8988T (cell line): ENCODE measurements at regions not wholly inside any gene's neighbourhood (a gene's known extent, or its start where the extent isn't known, plus 50 kb on each side); places are given as distances from the start of the nearest gene placed in this dataset.
"Not testable (repeated sequence)": the region's sequence is repeated elsewhere in the genome, so short reads cannot be mapped to it uniquely, and the experiment has no call there.

Source experiments
- DNase-seq: peaks from one replicate; pipeline ENCODE4 v3.0.0; 2011

DNA sequence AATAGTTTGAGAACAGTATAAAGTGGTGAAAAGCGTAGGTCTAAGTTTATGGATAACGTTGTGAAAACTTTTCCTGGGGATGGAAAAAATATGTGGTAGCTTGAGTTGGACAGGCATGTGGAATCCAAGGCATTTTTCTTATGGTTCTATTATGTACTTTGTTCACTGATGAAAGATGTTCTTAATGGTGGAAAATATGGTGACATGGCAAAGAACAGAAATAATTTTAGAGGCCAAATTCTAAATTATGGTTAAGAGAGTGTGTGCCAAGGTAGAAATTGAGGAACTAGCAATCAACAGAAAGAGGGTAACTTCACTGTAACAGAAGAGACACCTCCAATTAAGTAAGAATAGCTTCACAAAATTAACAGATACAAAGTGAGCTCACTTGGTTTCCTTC, 427.8 kb downstream of the SLC6A15 start:
- no peak for DNase-seq

DNA sequence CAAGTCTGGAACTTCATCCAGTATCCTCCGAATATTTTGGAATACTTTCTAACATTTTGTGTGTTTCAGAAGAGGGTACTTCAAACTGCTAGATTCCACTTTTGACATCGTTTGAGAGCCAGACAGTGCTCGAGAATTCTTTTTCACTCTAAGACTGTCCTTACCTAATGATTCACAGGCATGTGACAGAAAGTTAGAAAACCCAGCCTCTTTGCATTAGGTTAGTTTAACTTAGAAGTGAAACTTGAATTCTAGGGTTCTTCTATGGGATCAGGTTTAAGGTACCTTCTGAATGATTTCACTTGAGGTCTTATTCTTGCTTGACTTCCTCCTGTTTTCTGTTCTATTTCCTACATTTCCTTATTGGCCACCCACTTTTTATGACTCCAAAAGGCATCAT, 431.8 kb downstream of the SLC6A15 start:
- no peak for DNase-seq

GRCh38 chr12:84470361-84470760, 442.2 kb downstream of the SLC6A15 start:
- DNase-seq = no peak

DNA sequence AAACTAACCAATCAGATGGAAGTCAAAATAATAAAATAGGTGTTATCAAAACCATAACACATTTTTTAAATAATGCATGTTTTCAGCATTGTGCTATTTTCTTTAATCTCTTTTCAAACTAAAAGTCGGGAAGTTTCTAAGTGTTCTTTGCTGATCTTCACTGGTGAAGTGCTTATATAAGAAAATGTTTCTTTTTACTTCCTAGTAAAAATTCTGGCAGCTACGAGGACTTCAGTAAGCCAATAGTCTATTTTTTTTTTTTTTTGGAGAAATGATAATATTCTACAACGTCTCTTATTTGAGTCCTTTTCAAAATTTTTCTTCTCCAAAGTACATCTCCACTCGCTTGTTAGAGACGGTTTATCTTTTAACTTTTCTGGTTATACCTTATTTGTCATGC, 448.0 kb downstream of the SLC6A15 start:
- no peak for DNase-seq

DNA sequence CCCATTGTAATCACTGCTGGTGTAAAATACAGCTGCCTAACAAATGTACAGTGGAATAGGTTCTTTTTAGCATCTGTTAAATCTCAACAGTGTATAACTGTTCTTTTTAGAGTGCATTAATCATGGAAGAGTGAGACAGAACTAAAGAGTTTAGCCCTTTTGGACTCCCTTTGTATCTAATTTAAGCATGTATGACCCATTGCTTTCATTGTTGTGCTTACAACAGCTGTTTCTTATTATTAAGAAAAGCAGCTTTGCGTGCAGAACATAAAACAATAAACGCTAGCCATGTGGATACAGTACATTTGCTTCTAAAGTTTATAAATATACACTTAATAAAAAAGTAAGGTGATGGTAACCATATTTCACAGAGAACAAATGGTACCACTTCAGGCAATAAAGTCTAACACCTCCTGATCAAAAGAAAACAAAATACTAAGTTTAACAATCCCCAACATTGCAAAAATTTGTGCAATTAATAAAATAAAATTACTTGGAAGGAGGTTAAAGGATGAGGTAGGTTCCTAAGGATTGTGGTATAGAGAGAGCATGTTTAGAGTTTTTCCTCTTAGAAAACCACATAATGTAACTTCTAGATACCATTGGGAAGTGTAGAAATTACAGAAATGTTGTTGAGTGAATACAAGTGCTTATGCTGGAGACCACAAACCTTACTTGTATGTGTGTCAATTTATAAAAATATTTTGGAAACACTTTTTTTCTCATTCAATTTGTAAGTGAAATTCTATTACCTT, 448.7 kb downstream of the SLC6A15 start:
- no peak for DNase-seq

GRCh38 chr12:84455598-84455997, 457.0 kb downstream of the SLC6A15 start:
- DNase-seq = no peak

GRCh38 chr12:84446478-84446877, 466.1 kb downstream of the SLC6A15 start:
- not testable (repeated sequence) for DNase-seq

GRCh38 chr12:84436134-84436533, 476.5 kb downstream of the SLC6A15 start:
- no peak for DNase-seq

- DNase-seq = no peak
These were observed 476.9 kb downstream of the SLC6A15 start for GRCh38 chr12:84435682-84436081.

DNA sequence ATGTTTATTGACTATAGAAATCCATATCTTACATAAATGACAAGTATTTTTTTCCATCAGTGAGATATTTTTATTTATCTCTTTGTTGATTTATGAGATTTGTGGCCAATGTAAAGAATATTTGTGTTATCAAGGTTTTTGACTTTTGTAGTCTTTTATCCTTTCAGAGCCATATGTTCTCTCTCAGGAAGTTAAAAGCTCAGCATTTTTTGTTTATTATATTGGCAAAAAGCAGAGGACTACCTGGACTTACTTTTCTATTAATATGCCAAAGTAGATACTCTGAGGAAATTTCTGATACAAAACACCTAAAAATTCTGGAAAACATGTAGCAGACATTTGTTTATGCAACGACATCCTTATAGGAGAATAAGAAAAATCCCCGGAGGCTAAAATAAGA, 490.3 kb downstream of the SLC6A15 start:
- DNase-seq = no peak

- DNase-seq = no peak
These were observed 491.5 kb downstream of the SLC6A15 start for GRCh38 chr12:84421103-84421502.

DNA sequence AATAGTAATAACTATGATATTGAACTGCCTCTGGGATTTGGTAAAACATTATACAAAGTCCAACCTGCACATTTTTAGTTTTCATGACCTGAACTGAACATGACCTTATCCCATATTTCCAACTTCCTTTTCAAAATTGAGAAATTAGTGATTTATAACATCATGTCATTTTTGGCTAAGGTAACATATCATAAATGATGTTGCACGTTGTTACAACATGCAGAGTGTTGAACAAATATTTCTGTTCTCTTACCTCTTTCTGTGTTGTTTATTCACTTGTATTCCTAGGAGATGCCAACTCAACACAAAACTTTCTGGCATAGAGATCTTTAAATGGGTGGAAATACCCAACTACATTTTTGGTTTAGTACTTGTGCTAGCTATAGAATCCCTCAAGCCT, 496.0 kb downstream of the SLC6A15 start:
- DNase-seq = no peak

DNA sequence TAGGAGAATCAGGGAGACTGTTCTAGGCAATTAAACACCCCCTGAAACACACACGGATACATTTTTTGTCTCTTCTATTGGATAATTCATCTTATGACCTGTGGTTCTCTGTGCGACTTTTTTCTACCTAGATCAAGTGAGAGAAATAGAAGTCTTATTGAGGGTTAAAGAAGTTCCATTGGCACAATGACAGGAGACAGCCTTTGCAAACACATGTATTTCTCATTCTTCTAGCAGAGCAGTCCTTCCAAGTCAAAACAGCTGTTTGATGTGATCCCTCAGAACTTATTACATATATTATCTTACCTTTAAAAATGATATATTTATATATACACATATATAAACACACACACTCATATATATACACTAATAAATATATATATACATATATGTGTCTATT, 496.7 kb downstream of the SLC6A15 start:
- DNase-seq = no peak

GRCh38 chr12:84413656-84414055, 498.9 kb downstream of the SLC6A15 start:
- no peak for DNase-seq

DNA sequence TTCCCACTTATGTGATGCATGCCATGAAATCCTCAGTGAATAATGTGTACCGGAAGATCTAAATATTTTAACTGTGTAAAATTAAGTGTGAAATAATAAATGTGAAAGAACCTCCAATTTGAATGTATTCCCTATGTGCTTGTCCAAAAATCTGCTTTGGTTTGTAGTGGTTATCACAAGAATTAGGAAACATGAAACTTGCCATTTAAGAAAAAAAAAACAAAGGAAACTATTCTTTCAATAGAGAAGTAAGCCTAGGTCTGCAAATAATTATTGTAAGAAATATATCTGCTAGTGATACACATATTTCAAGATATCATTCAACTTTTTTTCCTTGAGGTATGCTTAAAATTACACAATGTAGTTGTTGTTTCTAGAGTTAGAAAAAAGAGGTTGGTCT, 500.4 kb downstream of the SLC6A15 start:
- DNase-seq = no peak

DNA sequence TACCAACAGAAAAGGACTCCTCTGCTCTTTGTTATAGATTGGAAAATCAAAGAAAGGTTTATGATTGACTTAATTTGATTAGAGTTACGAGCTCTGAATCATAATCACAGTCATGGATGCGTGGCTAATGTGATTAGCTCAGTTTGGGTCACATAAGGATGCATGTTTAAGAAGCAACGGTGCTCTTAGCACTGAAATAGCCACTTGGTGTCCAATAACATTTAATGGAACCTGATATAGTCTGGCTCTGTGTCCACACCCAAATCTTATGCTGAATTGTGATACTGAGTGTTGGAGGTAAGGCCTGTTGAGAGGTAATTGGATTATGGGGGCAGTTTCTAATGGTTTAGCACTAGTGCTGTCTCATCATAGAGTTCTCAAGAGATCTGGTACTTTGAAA, 501.6 kb downstream of the SLC6A15 start:
- DNase-seq = no peak

DNA sequence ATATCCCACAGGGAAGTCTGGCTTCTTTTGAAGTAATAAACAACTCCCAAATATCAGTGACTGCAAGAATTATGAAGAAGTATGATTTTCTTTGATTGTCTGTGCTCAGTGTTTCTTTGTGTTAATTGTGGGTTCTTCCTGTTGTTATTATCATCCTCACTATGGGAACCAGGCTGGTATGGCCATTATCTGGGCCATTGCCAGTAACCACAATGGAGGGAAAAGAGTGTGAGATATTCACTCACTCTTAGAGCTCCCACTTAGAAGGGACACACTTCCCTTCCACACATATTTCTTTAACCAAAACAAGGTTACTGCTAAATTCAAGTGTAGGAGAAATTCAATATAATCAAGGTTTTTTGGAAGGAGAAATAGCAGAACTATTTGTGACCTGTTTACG, 503.7 kb downstream of the SLC6A15 start:
- no peak for DNase-seq

DNA sequence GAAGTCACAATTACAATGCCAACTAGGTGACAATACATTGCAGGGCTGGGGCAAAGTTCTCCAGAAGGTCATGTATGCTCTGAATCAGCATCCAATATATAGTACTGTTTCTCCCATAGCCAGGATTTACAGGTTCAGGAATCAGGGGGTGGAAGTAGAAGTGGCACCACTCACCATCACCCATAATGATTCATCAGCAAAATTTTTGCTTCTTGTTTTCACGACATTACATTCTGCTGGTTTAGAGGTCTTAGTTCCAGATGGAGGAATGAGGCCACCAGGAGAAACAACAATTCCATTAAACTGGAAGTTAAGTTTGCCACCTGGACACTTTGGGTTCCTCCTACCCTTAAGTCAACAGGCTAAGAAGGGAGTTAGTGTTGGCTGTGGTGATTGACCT, 505.9 kb downstream of the SLC6A15 start:
- DNase-seq = not testable (repeated sequence)

- no peak for DNase-seq
These were observed 514.8 kb downstream of the SLC6A15 start for GRCh38 chr12:84397846-84398245.

GRCh38 chr12:84397263-84397662, 515.3 kb downstream of the SLC6A15 start:
- DNase-seq = no peak

- DNase-seq = not testable (repeated sequence)
These were observed 521.4 kb downstream of the SLC6A15 start for GRCh38 chr12:84391176-84391575.

DNA sequence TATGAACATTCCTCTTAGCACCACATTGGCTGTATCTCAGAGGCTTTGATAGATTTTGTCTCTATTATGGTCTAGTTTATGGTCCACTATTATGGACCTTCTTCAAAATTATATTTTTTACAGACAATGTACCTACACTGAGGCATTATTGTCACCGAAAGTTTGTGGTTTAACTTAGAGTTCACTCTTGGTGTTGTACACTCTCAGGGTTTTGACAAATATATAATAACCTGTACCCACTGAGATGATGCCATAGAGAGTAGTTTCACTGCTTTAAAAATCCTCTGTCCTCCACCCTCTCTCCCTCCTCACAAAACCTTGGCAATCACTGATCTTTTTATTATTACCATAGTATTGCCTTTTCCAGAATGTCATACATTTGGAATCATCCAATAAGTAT, 528.2 kb downstream of the SLC6A15 start:
- no peak for DNase-seq

DNA sequence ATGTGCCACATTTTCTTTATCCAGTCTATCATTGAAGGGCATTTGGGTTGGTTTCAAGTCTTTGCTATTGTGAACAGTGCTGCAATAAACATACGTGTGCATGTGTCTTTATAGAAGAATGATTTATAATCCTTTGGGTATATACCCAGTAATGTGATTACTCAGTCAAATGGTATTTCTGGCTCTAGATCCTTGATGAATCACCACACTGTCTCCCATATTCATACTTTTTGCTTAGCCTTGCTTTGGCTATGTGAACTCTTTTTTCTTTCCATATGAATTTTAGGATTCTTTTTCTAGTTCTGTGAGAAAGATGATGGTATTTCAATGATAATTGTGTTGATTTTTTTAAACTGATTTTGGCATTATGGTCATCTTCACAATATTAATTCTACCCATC, 530.1 kb downstream of the SLC6A15 start:
- DNase-seq = not testable (repeated sequence)

DNA sequence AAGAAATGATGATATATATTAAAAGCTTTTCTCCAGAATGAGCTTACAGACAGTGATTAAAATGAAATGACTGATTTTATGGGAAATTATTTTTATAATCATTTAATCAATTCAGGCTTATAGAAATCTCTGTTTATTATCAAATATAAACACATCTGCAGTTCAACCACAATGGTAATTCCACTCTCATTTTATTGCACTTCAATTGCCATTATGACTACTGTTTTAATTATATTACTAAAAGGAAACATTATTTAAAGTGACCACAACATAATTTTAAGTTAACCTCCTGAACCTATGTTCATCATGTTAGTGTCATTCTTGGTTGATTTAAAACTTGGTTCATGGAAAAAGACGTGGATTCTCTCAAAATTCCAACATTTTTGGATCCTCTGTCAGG, 536.3 kb downstream of the SLC6A15 start:
- DNase-seq = no peak

DNA sequence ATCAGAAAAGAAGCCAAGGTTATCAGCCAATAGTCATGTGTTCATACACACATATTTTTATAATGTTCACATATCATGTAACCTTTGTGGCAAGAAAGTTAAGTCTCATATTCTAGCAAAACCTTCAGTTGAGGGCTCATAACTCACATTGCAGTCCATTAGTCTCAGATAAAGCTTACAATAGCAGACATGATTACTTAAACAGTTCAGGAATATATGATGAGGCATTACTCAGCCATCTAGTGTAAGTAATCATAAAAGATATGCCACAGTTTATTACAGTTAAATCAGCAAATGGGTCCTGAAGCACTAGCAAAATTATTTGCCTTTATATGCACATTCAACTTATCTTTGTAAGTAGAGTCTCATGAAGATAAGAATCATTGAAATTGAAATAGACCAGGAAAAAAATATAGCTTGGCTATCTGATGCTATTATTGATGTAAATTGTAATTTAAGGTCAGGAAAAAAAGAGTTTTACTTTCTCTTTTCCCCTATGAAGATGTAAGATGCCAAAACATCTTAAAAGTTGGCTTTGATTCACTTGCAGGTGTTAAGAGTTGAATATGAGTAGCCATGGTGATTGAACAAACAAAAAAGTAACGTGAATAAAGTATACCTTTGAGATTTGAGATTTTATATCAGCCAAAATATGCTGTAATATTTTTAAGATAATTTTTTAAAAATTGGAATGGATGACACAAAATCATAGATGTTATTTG, 537.0 kb downstream of the SLC6A15 start:
- no peak for DNase-seq
